Epithelial cell of esophagus (primary cell): ENCODE measurements at regions not wholly inside any gene's neighbourhood (a gene's known extent, or its start where the extent isn't known, plus 50 kb on each side); places are given as distances from the start of the nearest gene placed in this dataset.

Experiments
- DNase-seq: peaks from one replicate; pipeline ENCODE4 v3.0.0; 2010; ENCODE audit warnings: low read depth
- H3K4me3 ChIP-seq: 2 replicates; pipeline ENCODE4 v1.5.1; 2011; ENCODE audit warnings: mild to moderate bottlenecking, low read length, control low read depth
- CTCF ChIP-seq: IDR thresholded peaks from 2 replicates; pipeline ENCODE4 v1.5.1; 2011; ENCODE audit warnings: low read depth, mild to moderate bottlenecking, low read length, control low read depth, inconsistent platforms; ENCODE audit not compliant: insufficient read depth; ENCODE audit errors: missing control alignments

DNA sequence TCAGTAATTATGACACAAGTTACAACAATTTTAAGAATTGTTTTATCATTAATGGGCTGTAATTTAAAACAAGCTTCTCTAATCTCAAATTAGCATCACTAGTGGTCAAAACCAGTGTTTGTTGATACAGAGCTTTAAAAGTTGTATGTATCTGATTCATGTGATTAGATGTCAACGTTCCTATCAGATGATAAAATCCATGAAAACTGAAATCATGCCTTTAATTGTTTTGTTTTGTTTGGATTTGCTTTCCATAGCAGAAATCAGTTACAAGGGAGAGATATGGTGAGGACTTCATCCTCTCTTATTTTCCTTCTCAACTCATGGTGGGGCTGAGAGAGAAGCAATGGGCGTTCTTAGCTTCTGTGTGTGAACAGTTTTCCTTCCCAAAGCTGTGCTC, 469.6 kb downstream of the PID1 start:
- DNase-seq: no peak
- no peak for TF ChIP-seq CTCF
- H3K4me3 ChIP-seq: no peak overlapping the region

DNA sequence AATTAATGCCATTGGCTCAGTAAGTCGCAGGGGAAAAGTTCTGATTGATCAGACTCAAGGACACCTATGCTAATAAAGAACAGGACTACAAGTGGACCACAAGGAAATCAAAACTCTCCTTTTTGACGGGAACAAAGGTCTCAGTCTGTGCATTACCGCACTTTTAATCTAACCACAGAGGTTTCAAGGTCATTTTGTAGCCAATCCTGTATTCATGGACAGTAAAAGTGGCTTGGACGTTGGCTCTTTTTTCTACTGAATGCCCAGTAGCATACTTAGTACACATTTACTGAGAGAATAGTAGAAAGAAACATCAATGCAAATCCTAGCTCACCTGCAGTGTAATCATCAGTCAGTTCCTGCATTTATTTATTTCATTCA, 471.9 kb downstream of the PID1 start:
- no peak for DNase-seq
- H3K4me3 ChIP-seq: no peak overlapping the region
- TF ChIP-seq CTCF: no peak

DNA sequence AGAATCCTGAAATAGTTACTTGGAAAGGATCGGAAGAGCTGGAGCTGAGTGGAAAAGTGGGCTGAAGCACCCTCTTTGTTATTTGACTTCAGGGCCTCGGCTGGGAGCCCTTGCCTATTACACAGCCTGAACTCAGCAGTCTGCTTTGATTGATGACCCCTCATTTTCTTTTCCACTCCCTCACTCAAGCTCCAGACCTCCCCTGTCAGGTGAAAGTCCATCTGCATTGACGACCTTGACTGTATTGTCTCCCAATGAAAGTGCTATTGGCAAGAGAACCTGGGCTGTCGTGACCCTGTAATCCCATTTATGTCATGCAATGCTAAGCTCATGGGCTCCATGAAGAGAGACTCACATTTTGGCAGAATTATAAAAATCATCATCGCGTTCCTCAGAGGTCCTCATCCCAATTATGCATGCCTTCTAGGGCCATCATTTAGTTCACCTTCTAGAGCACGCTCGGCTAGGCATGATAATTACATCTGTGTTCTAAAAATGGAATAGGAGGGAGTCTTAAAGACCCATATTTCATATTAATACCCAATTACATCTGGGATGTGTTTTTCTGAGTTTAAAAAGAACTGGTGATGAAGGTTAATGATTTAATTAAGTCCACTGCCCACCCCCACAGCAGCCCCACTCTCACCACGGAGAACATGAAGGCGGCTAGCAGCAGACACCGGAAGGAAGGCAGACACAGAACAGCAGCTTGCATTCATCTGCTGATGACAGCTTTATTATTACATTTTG, 472.5 kb downstream of the PID1 start:
- no peak overlapping the region for H3K4me3 ChIP-seq
- DNase-seq: no peak
- no peak for TF ChIP-seq CTCF

- TF ChIP-seq CTCF: no peak
- no peak for DNase-seq
- no peak overlapping the region for H3K4me3 ChIP-seq
Observed at GRCh38 chr2:228796386-228796785, 474.7 kb downstream of the PID1 start.

- TF ChIP-seq CTCF: no peak
- DNase-seq: no peak
- H3K4me3 ChIP-seq: no peak overlapping the region
Observed at GRCh38 chr2:228793116-228793515, 478.0 kb downstream of the PID1 start.

DNA sequence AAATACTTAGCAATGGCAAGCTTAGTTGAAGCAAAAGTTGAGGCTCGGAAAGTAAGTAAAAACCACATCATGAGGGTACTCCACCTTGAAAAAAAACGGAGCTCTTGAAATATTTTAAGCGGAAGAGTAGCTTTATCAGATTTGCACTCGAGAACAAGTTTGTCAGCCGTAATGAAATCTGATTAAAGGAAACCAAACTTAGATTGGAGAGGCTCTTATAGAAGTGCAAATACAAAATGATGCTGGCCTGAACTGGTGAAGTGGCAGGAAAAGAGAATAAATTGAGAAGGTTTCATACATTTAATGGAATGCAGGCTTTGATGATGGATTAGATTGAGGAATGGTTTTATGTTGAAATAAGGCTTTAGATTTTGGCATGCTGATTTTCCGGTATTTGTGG, 484.2 kb downstream of the PID1 start:
- DNase-seq: no peak
- TF ChIP-seq CTCF: no peak
- no peak overlapping the region for H3K4me3 ChIP-seq

GRCh38 chr2:228782281-228782680, 488.8 kb downstream of the PID1 start:
- no peak for DNase-seq
- TF ChIP-seq CTCF: no peak
- H3K4me3 ChIP-seq: no peak overlapping the region
